ENCODE measurements at regions not wholly inside any gene's neighbourhood (a gene's known extent, or its start where the extent isn't known, plus 50 kb on each side); places are given as distances from the start of the nearest gene placed in this dataset.
"Not testable (repeated sequence)": the region's sequence is repeated elsewhere in the genome, so short reads cannot be mapped to it uniquely, and the experiment has no call there.

GRCh38 chr19:20294181-20294580, 127.2 kb downstream of the ZNF486 start:
- no peak for DNase-seq (ENCODE audit: low spot score in 2 of 2)
- TF ChIP-seq CTCF (IDR thresholded peaks at IDR 0.05) (no peak), POLR2A (IDR thresholded peaks at IDR 0.05) (no peak)
- H3K4me3 ChIP-seq (ENCODE audit: low read depth, poor library complexity, severe bottlenecking): no peak overlapping the region
- intact Hi-C loops (cut with DNase I; ENCODE audit: low total_unique reads): no loop called here

GRCh38 chr19:20292520-20292919, 125.5 kb downstream of the ZNF486 start:
- intact Hi-C loops (cut with DNase I; ENCODE audit: low total_unique reads); H3K4me3 ChIP-seq (ENCODE audit: low read depth, poor library complexity, severe bottlenecking); DNase-seq (ENCODE audit: low spot score in 2 of 2): not testable (repeated sequence)
- whole genome bisulfite sequencing, 2 donors: 31 to 35% methylated on average over 1 of the region's 1 CpG

- intact Hi-C loops (cut with DNase I; ENCODE audit: low total_unique reads): no loop called here
- TF ChIP-seq CTCF (IDR thresholded peaks at IDR 0.05) (no peak), POLR2A (IDR thresholded peaks at IDR 0.05) (no peak)
- H3K4me3 ChIP-seq (ENCODE audit: low read depth, poor library complexity, severe bottlenecking): no peak overlapping the region
- no peak for DNase-seq (ENCODE audit: low spot score in 2 of 2)
These were observed 122.2 kb downstream of the ZNF486 start for GRCh38 chr19:20289186-20289585.

- DNase-seq (ENCODE audit: low spot score in 2 of 2): no peak
- TF ChIP-seq POLR2A (IDR thresholded peaks at IDR 0.05) (no peak), CTCF (IDR thresholded peaks at IDR 0.05) (no peak)
- H3K4me3 ChIP-seq (ENCODE audit: low read depth, poor library complexity, severe bottlenecking): no peak overlapping the region
- intact Hi-C loops (cut with DNase I; ENCODE audit: low total_unique reads): no loop called here
- WGBS, 2 donors: 64 to 85% methylated on average over 3 of the region's 3 CpGs
These were observed 120.1 kb downstream of the ZNF486 start for GRCh38 chr19:20287070-20287469.

GRCh38 chr19:20285876-20286275, 118.9 kb downstream of the ZNF486 start:
- intact Hi-C loops (cut with DNase I; ENCODE audit: low total_unique reads); DNase-seq (ENCODE audit: low spot score in 2 of 2); H3K4me3 ChIP-seq (ENCODE audit: low read depth, poor library complexity, severe bottlenecking): not testable (repeated sequence)
- 63 to 75% methylated on average over 4 of the region's 4 CpGs for WGBS, 2 donors

GRCh38 chr19:20279516-20279915, 112.5 kb downstream of the ZNF486 start:
- H3K4me3 ChIP-seq (ENCODE audit: low read depth, poor library complexity, severe bottlenecking): no peak overlapping the region
- no peak for TF ChIP-seq CTCF (IDR thresholded peaks at IDR 0.05)
- no peak for TF ChIP-seq POLR2A (IDR thresholded peaks at IDR 0.05)
- no peak for DNase-seq (ENCODE audit: low spot score in 2 of 2)
- intact Hi-C loops (cut with DNase I; ENCODE audit: low total_unique reads): no loop called here
- whole genome bisulfite sequencing, 2 donors: 84 to 91% methylated on average over 4 of the region's 4 CpGs

GRCh38 chr19:20278342-20278741, 111.3 kb downstream of the ZNF486 start:
- TF ChIP-seq CTCF (IDR thresholded peaks at IDR 0.05): no peak
- no peak for TF ChIP-seq POLR2A (IDR thresholded peaks at IDR 0.05)
- no peak overlapping the region for H3K4me3 ChIP-seq (ENCODE audit: low read depth, poor library complexity, severe bottlenecking)
- DNase-seq (ENCODE audit: low spot score in 2 of 2): no peak
- 1 to 93% methylated on average over 7 of the region's 7 CpGs for WGBS, 2 donors
- intact Hi-C loops (cut with DNase I; ENCODE audit: low total_unique reads): no loop called here

- DNase-seq (ENCODE audit: low spot score in 2 of 2); intact Hi-C loops (cut with DNase I; ENCODE audit: low total_unique reads): not testable (repeated sequence)
These were observed 109.7 kb downstream of the ZNF486 start for GRCh38 chr19:20276732-20277082.

More at GRCh38 chr19:20276732-20277082, 109.7 kb downstream of the ZNF486 start:
- WGBS, 2 donors: 48 to 59% methylated on average over 1 of the region's 1 CpG
- not testable (repeated sequence) for H3K4me3 ChIP-seq (ENCODE audit: low read depth, poor library complexity, severe bottlenecking)

Measured in lower leg skin (tissue), 4 donors.